Mucosa of descending colon (tissue), 3 donors: ENCODE measurements at regions not wholly inside any gene's neighbourhood (a gene's known extent, or its start where the extent isn't known, plus 50 kb on each side); places are given as distances from the start of the nearest gene placed in this dataset.

Source experiments
- ATAC-seq: fragments of 200-7000 bp; cut with Tn5 transposase; one replicate; pipeline ENCODE4 v1.9.1; 2020; ENCODE audit warnings: mild to moderate bottlenecking, moderate library complexity
- DNase-seq, 3 donors: peaks; one replicate each; pipeline ENCODE4 v3.0.0-alpha.2; 2020
- H3K36me3 ChIP-seq: fragments of 200-600 bp; one replicate; pipeline ENCODE4 v1.8.0; 2021; ENCODE audit warnings: low read depth, mild to moderate bottlenecking
- H3K4me1 ChIP-seq: fragments of 200-600 bp; one replicate; pipeline ENCODE4 v1.8.0; 2021; ENCODE audit warnings: low read depth, mild to moderate bottlenecking
- H3K4me3 ChIP-seq: fragments of 200-600 bp; one replicate; pipeline ENCODE4 v1.8.0; 2021; ENCODE audit warnings: mild to moderate bottlenecking
- H3K9me3 ChIP-seq: fragments of 200-600 bp; one replicate; pipeline ENCODE4 v1.8.0; 2021; ENCODE audit warnings: mild to moderate bottlenecking
- intact Hi-C, 2 donors: fragments of 100-400 bp; cut with DNase I in 1 of 2; cut with micrococcal nuclease in 1 of 2; formaldehyde crosslinking; loops; one replicate each; pipeline versions ENCODE4 v1.11.0 to v1.11.1; 2022; cut with DNase I, micrococcal nuclease
- TF ChIP-seq, protein P1 (sequence below): fragments of 200-600 bp; IDR thresholded peaks from one replicate; pipeline ENCODE4 v1.8.0; 2022; ENCODE audit warnings: antibody characterized with exemption, mild to moderate bottlenecking
- donor health status: DM: no; HTN: no; CAD: no; lungs with moderate emphysema.
- donor health status: DM: no; HTN: no; CAD: no.
- donor health status: DM: no; HTN: yes; CAD: no.

DNA sequence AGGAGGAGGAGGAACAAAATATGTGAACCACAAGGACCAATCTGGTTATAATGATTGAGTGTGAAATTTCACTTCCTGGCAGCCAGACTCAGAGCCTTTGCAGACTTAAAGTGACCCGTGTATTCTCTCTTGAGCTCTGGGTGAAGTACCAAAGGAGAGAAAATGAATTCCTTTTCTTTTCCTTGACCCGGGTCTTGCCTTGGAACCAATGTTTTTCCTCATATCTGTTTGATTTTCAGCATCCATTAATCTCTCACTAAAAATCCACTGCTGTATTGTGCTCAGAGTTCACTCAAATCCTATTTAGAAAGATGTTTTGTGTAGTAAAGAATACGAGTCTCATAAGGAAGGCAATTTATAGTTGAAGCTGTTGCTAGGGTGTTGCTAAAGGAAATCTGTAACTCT lies 78.3 kb upstream of the C1QTNF7 start:
- Histone ChIP-seq H3K36me3 (no peaks in the 10 kb centered on the region), H3K9me3 (no peaks in the 10 kb centered on the region), H3K4me1 (no peaks in the 10 kb centered on the region), H3K4me3 (no peak overlapping the region)
- intact Hi-C loops, result no loop called here
- ATAC-seq (no peak), DNase-seq (no peak)
- TF ChIP-seq, protein P1, sequence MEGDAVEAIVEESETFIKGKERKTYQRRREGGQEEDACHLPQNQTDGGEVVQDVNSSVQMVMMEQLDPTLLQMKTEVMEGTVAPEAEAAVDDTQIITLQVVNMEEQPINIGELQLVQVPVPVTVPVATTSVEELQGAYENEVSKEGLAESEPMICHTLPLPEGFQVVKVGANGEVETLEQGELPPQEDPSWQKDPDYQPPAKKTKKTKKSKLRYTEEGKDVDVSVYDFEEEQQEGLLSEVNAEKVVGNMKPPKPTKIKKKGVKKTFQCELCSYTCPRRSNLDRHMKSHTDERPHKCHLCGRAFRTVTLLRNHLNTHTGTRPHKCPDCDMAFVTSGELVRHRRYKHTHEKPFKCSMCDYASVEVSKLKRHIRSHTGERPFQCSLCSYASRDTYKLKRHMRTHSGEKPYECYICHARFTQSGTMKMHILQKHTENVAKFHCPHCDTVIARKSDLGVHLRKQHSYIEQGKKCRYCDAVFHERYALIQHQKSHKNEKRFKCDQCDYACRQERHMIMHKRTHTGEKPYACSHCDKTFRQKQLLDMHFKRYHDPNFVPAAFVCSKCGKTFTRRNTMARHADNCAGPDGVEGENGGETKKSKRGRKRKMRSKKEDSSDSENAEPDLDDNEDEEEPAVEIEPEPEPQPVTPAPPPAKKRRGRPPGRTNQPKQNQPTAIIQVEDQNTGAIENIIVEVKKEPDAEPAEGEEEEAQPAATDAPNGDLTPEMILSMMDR, result no peak

DNA sequence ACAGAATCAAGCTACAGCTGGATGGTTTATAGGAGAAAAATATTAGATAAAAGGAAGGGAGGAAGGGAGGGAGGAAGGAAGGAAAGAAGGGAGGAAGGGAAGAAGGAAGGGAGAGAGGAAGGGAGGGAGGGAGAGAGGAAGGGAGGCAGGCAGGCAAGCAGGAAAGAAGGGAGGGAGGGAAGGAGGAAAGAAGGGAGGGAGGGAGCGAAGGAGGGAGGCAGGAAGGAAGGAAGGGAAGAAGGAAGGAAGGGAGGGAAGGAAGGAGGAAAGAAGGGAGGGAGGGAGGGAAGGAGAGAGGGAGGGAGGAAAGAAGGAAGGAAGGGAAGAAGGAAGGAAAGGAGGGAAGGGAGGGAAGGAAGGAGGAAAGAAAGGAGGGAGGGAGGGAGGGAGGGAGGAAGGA lies 77.9 kb upstream of the C1QTNF7 start:
- TF ChIP-seq, protein P1, result no peak
- Histone ChIP-seq H3K4me3 (no peak overlapping the region), H3K36me3 (no peaks in the 10 kb centered on the region), H3K4me1 (no peaks in the 10 kb centered on the region), H3K9me3 (no peaks in the 10 kb centered on the region)
- intact Hi-C loops, result no loop called here
- DNase-seq, result no peak
- ATAC-seq, result no peak

DNA sequence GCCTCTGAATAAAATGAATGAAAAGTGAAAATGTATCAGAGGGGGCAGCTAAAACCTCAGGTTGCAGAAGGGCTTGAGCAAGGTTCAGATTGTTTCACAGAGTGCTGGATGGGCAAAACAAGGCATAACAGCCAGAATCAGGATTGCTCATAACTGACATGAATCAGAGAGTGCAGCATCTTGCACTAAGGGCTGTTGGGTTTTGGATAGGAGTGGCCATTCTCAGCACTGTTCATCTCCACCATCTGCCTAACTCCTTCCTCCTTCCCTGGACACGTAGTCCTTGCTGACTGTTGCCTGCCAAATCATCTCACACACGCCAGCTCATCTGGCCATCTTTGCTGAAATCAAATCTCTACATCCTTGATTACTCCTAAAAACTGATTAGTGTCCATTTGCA lies 75.3 kb upstream of the C1QTNF7 start:
- H3K36me3 ChIP-seq, result no peaks in the 10 kb centered on the region
- ATAC-seq, result peak; percentile 12
- no peaks in the 10 kb centered on the region for H3K4me1 ChIP-seq
- H3K4me3 ChIP-seq, result no peak overlapping the region
- DNase-seq, result no peak
- TF ChIP-seq, protein P1, result no peak
- no peaks in the 10 kb centered on the region for H3K9me3 ChIP-seq
- intact Hi-C loops, result no loop called here

DNA sequence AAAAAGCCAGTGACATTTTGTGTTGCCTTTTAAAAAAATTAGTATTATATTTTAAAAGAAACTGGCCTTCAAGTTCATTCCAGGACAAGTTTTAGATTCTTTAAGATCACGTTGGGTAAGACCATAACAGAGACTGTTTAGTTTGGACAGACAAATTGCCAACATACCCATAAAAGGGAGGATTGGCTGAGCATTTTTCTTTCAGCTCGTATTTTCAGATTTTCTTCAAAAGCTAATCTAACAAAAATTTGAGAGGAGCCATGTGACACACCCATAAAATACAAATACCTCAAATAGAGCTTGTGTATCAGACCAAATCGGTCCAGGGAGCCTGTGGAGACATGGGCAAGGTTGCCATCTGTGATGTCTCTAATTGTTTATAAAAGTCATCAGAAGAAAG lies 74.6 kb upstream of the C1QTNF7 start:
- ATAC-seq (no peak), DNase-seq (no peak)
- TF ChIP-seq, protein P1, result no peak
- Histone ChIP-seq H3K4me3 (no peak overlapping the region), H3K4me1 (no peaks in the 10 kb centered on the region), H3K9me3 (no peaks in the 10 kb centered on the region), H3K36me3 (no peaks in the 10 kb centered on the region)
- intact Hi-C loops, result no loop called here

DNA sequence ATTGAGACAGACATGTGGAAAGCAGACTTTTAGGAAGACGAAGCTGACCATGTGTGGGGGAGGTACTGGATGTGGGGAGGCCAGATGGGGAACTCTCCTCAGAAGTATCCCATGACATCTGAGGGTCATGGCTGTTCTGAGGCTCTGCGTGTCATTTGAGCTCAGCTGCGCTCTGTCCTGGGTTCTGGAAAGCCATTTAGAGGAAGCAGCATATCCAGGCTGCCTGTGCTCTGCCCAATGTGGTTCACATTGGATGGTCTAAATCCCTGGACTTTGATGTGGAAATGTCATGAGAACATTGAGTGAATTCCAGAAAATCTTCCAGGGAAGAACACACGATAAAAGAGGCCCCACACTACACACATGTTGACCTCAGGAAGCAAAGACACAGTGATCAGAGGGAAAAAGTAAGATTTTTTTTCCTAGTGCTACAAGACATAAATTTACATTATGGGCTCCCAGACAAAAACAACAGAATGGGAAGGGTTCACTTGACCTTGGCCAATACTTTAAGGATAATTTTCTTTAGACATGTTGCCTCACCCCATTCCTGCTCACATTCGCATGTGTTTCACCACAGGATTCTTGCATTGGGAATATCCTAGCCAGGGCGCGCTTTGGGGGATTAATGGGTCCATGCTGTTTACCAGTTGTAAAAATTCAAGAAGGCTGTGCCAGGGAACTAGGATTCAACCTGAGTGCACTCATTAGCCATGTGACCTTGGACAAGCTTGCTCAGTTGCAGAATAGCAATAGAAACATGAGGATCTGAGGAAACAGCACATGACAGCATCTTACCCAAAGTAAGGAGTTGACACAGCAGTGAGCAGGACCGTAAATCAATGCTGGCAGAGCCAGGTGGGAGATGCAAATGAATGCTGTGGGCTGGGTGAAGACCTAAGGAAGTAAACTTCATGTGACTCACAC lies 73.2 kb upstream of the C1QTNF7 start:
- Histone ChIP-seq H3K9me3 (no peaks in the 10 kb centered on the region), H3K36me3 (no peaks in the 10 kb centered on the region), H3K4me1 (no peaks in the 10 kb centered on the region), H3K4me3 (no peak overlapping the region)
- intact Hi-C loops, result no loop called here
- TF ChIP-seq, protein P1, result no peak
- ATAC-seq (no peak), DNase-seq (no peak)
